Tibial nerve (tissue), 4 donors: ENCODE measurements at regions not wholly inside any gene's neighbourhood (a gene's known extent, or its start where the extent isn't known, plus 50 kb on each side); places are given as distances from the start of the nearest gene placed in this dataset.

Experiments used
- EP300 ChIP-seq, 2 donors: sonication (generic); formaldehyde crosslinking; IDR thresholded peaks; one replicate each; pipeline ENCODE4 v1.6.1; 2017; ENCODE audit warnings: antibody characterized with exemption in 2 of 2, mild to moderate bottlenecking in 1 of 2
- TF ChIP-seq, protein P1 (sequence below), 5 experiments: fragments of 200-600 bp in 3 of 5; fragments of 450-650 bp in 2 of 5; sonication (generic) in 3 of 5; IDR thresholded peaks; one replicate each; pipeline ENCODE4 v1.5.1; 2016 to 2019; ENCODE audit warnings: antibody characterized with exemption in 5 of 5, mild to moderate bottlenecking in 3 of 5, moderate library complexity in 2 of 5

DNA sequence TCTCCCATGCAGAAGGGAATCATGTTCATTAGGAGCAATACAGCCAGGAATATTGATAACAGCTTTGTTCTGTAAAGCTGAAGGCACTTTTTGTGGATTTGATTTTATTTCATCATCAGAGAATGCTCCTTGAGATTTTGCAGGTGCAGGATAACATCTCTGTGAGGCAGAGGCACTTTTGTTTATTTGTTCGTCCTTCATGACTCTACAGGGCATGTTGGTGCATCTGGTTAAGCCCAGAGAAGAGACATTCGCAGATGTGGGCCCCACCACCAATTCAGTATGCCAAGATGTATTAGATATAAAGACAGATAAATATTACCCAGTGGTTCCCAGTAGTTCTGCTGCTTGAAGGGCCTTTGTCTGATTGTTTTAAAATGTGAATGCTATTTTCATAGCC, 368.1 kb upstream of the SEMA6D start:
- TF ChIP-seq, protein P1, sequence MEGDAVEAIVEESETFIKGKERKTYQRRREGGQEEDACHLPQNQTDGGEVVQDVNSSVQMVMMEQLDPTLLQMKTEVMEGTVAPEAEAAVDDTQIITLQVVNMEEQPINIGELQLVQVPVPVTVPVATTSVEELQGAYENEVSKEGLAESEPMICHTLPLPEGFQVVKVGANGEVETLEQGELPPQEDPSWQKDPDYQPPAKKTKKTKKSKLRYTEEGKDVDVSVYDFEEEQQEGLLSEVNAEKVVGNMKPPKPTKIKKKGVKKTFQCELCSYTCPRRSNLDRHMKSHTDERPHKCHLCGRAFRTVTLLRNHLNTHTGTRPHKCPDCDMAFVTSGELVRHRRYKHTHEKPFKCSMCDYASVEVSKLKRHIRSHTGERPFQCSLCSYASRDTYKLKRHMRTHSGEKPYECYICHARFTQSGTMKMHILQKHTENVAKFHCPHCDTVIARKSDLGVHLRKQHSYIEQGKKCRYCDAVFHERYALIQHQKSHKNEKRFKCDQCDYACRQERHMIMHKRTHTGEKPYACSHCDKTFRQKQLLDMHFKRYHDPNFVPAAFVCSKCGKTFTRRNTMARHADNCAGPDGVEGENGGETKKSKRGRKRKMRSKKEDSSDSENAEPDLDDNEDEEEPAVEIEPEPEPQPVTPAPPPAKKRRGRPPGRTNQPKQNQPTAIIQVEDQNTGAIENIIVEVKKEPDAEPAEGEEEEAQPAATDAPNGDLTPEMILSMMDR (IDR thresholded peaks at IDR 0.05), result no peak
- no peak for TF ChIP-seq EP300 (IDR thresholded peaks at IDR 0.05)
